Spleen (tissue), 11 donors: ENCODE measurements at regions not wholly inside any gene's neighbourhood (a gene's known extent, or its start where the extent isn't known, plus 50 kb on each side); places are given as distances from the start of the nearest gene placed in this dataset.
"Not testable (repeated sequence)": the region's sequence is repeated elsewhere in the genome, so short reads cannot be mapped to it uniquely, and the experiment has no call there.

ENCODE experiments used
- DNase-seq: peaks from one replicate; pipeline ENCODE4 v3.0.0-alpha.2; 2020
- H3K27ac ChIP-seq, 8 donors: fragments of 200-600 bp; sonication (generic) in 7 of 8; 1 replicate in 4 of 8; 2 replicates in 4 of 8; pipeline versions ENCODE4 v1.5.0 to v1.8.0; 2016 to 2021; ENCODE audit warnings: inconsistent platforms in 4 of 8, mild to moderate bottlenecking in 4 of 8, moderate library complexity in 1 of 8
- H3K27me3 ChIP-seq, 7 donors: fragments of 200-600 bp; sonication (generic) in 6 of 7; replicated peaks in 1 of 7; 1 replicate in 4 of 7; 2 replicates in 3 of 7; pipeline versions ENCODE4 v1.5.0 to v1.8.0; 2016 to 2021; ENCODE audit warnings: inconsistent platforms in 3 of 7, mild to moderate bottlenecking in 1 of 7
- H3K36me3 ChIP-seq, 6 donors: fragments of 200-600 bp; sonication (generic) in 5 of 6; 1 replicate in 4 of 6; 2 replicates in 2 of 6; pipeline versions ENCODE4 v1.5.0 to v1.8.0; 2016 to 2021; ENCODE audit warnings: inconsistent platforms in 2 of 6
- H3K4me1 ChIP-seq, 6 donors: fragments of 200-600 bp; sonication (generic) in 5 of 6; 1 replicate in 3 of 6; 2 replicates in 3 of 6; pipeline versions ENCODE4 v1.5.0 to v1.8.0; 2016 to 2021; ENCODE audit warnings: inconsistent platforms in 3 of 6
- H3K4me3 ChIP-seq, 8 donors: fragments of 200-600 bp; sonication (generic) in 7 of 8; 1 replicate in 4 of 8; 2 replicates in 4 of 8; pipeline versions ENCODE4 v1.5.0 to v1.8.0; 2016 to 2021; ENCODE audit warnings: inconsistent platforms in 4 of 8, mild to moderate bottlenecking in 4 of 8, moderate library complexity in 2 of 8
- H3K9me3 ChIP-seq, 8 donors: fragments of 200-600 bp; sonication (generic) in 7 of 8; 1 replicate in 4 of 8; 2 replicates in 4 of 8; pipeline versions ENCODE4 v1.5.0 to v1.8.0; 2016 to 2021; ENCODE audit warnings: inconsistent platforms in 4 of 8
- POLR2A ChIP-seq, 3 donors: fragments of 450-650 bp; IDR thresholded peaks; one replicate each; pipeline ENCODE4 v1.5.1; 2017; ENCODE audit warnings: antibody characterized with exemption in 3 of 3, mild to moderate bottlenecking in 1 of 3
- POLR2AphosphoS5 ChIP-seq, 3 donors: sonication (generic); formaldehyde crosslinking; IDR thresholded peaks; one replicate each; pipeline ENCODE4 v1.5.1; 2017; ENCODE audit warnings: antibody characterized with exemption in 3 of 3
- WGBS, 5 donors: extraction: QIAGEN DNeasy Blood & Tissue Kit in 3 of 5; methylation state at CpG; one replicate each; pipeline versions ENCODE4 v1.1.5 to v1.1.7; 2013 to 2018; 5-methylcytosine and 5-hydroxymethylcytosine counted together
- intact Hi-C: fragments of 100-400 bp; cut with DNase I; formaldehyde crosslinking; loops from one replicate; pipeline ENCODE4 v1.15.0; 2023; ENCODE audit warnings: low total_unique reads
- TF ChIP-seq, protein P1 (sequence below), 11 experiments: fragments of 200-600 bp in 7 of 11; fragments of 450-650 bp in 4 of 11; sonication (generic) in 4 of 11; IDR thresholded peaks in 8 of 11; conservative IDR thresholded peaks in 3 of 11; 1 replicate in 7 of 11; 2 replicates in 4 of 11; pipeline versions ENCODE4 v1.4.0 to v1.8.0; 2016 to 2021; ENCODE audit warnings: antibody characterized with exemption in 11 of 11, inconsistent platforms in 4 of 11, mild to moderate bottlenecking in 1 of 11
- donor health status: healthy with polysubstance abuse.
- donor health status: DM: no; HTN: no; CAD: no; lungs with moderate emphysema.
- donor health status: DM: no; HTN: no; CAD: no.
- donor health status: Bipolar disorder and iron deficiency.
- donor health status: healthy.
- donor health status: DM: no; HTN: no; CAD: no.
- donor health status: DM: yes; HTN: yes; CAD: no.

- no peak for DNase-seq
- Histone ChIP-seq H3K27ac (no peak overlapping the region), H3K4me1 (no peaks in the 10 kb centered on the region), H3K9me3 (no peaks in the 10 kb centered on the region), H3K36me3 (no peaks in the 10 kb centered on the region), H3K4me3 (no peak overlapping the region), H3K27me3 (no peaks in the 10 kb centered on the region)
- TF ChIP-seq, protein P1, sequence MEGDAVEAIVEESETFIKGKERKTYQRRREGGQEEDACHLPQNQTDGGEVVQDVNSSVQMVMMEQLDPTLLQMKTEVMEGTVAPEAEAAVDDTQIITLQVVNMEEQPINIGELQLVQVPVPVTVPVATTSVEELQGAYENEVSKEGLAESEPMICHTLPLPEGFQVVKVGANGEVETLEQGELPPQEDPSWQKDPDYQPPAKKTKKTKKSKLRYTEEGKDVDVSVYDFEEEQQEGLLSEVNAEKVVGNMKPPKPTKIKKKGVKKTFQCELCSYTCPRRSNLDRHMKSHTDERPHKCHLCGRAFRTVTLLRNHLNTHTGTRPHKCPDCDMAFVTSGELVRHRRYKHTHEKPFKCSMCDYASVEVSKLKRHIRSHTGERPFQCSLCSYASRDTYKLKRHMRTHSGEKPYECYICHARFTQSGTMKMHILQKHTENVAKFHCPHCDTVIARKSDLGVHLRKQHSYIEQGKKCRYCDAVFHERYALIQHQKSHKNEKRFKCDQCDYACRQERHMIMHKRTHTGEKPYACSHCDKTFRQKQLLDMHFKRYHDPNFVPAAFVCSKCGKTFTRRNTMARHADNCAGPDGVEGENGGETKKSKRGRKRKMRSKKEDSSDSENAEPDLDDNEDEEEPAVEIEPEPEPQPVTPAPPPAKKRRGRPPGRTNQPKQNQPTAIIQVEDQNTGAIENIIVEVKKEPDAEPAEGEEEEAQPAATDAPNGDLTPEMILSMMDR (IDR thresholded peaks at IDR 0.05 in 8 of 11, conservative IDR thresholded peaks at IDR 0.05 in 3 of 11), result no peak
- no peak for TF ChIP-seq POLR2A (IDR thresholded peaks at IDR 0.05)
- no peak for TF ChIP-seq POLR2AphosphoS5 (IDR thresholded peaks at IDR 0.05)
- intact Hi-C loops, result no loop called here
- WGBS, 5 donors, result 48 to 62% (median 59%) methylated on average over 3 of the region's 3 CpGs
Observed at GRCh38 chr9:115849679-115850412, 303.7 kb upstream of the PAPPA start.

GRCh38 chr9:115850548-115851304 lies 302.9 kb upstream of the PAPPA start:
- no peaks in the 10 kb centered on the region for H3K4me1 ChIP-seq
- no peaks in the 10 kb centered on the region for H3K27me3 ChIP-seq
- H3K9me3 ChIP-seq, result no peaks in the 10 kb centered on the region
- DNase-seq, result no peak
- WGBS, 5 donors, result 0 to 87% (median 41%) methylated on average over 1 of the region's 1 CpG
- H3K4me3 ChIP-seq, result no peak overlapping the region
- intact Hi-C loops, result no loop called here
- TF ChIP-seq POLR2AphosphoS5 (IDR thresholded peaks at IDR 0.05), result no peak
- TF ChIP-seq, protein P1 (IDR thresholded peaks at IDR 0.05 in 8 of 11, conservative IDR thresholded peaks at IDR 0.05 in 3 of 11), result no peak
- TF ChIP-seq POLR2A (IDR thresholded peaks at IDR 0.05), result no peak
- H3K27ac ChIP-seq, result no peak overlapping the region
- no peaks in the 10 kb centered on the region for H3K36me3 ChIP-seq

GRCh38 chr9:115855458-115856133 lies 298.0 kb upstream of the PAPPA start:
- Histone ChIP-seq H3K4me3 (no peak overlapping the region), H3K4me1 (no peaks in the 10 kb centered on the region), H3K9me3 (peaks cover 0 to 6% (median 0%) of the 10 kb centered on the region in 8 donors), H3K27ac (no peak overlapping the region), H3K36me3 (no peaks in the 10 kb centered on the region), H3K27me3 (no peaks in the 10 kb centered on the region)
- TF ChIP-seq POLR2A (IDR thresholded peaks at IDR 0.05) (no peak), POLR2AphosphoS5 (IDR thresholded peaks at IDR 0.05) (no peak)
- TF ChIP-seq, protein P1 (IDR thresholded peaks at IDR 0.05 in 8 of 11, conservative IDR thresholded peaks at IDR 0.05 in 3 of 11), result no peak
- intact Hi-C loops, result no loop called here
- no peak for DNase-seq

DNA sequence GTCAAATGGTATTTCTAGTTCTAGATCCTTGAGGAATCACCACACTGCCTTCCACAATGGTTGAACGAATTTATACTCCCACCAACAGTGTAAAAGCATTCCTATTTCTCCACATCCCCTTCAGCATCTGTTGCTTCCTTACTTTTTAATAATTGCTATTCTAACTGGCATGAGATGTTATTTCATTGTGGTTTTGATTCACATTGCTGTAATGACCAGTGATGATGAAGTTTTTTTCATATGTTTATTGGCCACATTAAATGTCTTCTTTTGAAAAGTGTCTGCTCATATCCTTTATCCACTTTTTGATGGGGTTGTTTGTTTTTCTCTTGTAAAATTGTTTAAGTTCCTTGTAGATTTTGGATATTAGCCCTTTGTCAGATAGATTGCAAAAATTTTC lies 295.2 kb upstream of the PAPPA start:
- not testable (repeated sequence) for H3K4me3 ChIP-seq

More for the DNA sequence above, 295.2 kb upstream of the PAPPA start:
- DNase-seq, H3K27ac ChIP-seq, H3K36me3 ChIP-seq, H3K4me1 ChIP-seq, intact Hi-C loops, H3K9me3 ChIP-seq, H3K27me3 ChIP-seq: not testable (repeated sequence)
- WGBS, 5 donors, result 33 to 50% (median 39%) methylated on average over 1 of the region's 1 CpG
